ENCODE measurements at regions not wholly inside any gene's neighbourhood (a gene's known extent, or its start where the extent isn't known, plus 50 kb on each side); places are given as distances from the start of the nearest gene placed in this dataset.

DNA sequence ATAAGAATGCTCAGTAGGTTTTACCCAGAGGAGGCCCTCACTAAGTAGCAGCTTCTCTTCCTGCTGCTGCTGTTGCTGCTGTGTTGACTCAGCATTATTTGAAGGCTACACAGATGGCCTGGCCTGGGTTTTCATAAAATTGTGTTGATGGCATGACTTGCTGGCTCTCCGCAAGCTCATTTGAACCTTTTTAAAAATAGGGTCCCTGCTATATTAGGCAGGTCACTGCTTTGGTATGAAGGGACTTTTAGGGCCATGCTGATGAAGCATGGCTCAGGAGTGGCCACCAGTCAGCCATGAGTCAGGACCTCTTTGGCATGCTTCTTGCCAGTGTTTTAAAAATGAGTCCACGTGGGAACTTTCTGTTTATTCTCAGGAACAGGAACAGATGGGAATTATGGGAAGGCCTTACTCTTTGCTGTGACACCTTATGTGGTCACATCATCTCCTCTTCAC lies 128.7 kb downstream of the MID1IP1 start:
- DNase-seq = no peak
- Mint-ChIP-seq H3K9me3 (ENCODE audit: low read depth, unreplicated experiment) (no peaks in the 10 kb centered on the region), H3K4me3 (ENCODE audit: low read depth, unreplicated experiment) (no peak overlapping the region), H3K27ac (ENCODE audit: unreplicated experiment) (no peak overlapping the region), H3K36me3 (ENCODE audit: insufficient read depth, unreplicated experiment) (no peaks in the 10 kb centered on the region), H3K4me1 (ENCODE audit: low read depth, unreplicated experiment) (no peaks in the 10 kb centered on the region), H3K27me3 (ENCODE audit: unreplicated experiment) (no peaks in the 10 kb centered on the region)
- CTCF ChIA-PET = no interaction called here
- no TSS peak for BruUV-seq (replicated peaks)
- intact Hi-C loops (cut with micrococcal nuclease; ENCODE audit: unreplicated experiment) = no loop called here
- TF ChIP-seq, protein P1, sequence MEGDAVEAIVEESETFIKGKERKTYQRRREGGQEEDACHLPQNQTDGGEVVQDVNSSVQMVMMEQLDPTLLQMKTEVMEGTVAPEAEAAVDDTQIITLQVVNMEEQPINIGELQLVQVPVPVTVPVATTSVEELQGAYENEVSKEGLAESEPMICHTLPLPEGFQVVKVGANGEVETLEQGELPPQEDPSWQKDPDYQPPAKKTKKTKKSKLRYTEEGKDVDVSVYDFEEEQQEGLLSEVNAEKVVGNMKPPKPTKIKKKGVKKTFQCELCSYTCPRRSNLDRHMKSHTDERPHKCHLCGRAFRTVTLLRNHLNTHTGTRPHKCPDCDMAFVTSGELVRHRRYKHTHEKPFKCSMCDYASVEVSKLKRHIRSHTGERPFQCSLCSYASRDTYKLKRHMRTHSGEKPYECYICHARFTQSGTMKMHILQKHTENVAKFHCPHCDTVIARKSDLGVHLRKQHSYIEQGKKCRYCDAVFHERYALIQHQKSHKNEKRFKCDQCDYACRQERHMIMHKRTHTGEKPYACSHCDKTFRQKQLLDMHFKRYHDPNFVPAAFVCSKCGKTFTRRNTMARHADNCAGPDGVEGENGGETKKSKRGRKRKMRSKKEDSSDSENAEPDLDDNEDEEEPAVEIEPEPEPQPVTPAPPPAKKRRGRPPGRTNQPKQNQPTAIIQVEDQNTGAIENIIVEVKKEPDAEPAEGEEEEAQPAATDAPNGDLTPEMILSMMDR (IDR thresholded peaks at IDR 0.05; ENCODE audit: unreplicated experiment) = no peak

DNA sequence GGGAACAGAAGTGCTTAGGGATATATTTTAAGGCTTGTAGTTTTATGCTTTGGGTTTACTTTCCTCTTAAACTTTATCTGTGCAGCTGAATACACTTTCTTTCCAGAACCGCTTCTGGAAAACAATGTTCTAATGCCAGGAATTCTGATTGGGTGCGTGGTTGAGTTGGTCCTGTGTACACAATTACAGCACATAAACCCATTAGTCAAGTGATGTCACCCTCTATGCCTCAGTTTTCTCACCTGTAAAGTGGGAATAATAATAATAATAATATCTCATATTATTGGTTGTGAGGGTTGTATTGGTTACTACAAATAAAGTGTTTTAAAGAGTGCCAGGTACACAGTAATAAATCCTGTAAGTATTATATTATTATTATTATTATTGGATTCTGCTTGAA lies 129.2 kb downstream of the MID1IP1 start:
- H3K27me3 Mint-ChIP-seq (ENCODE audit: unreplicated experiment) = no peaks in the 10 kb centered on the region
- H3K27ac Mint-ChIP-seq (ENCODE audit: unreplicated experiment) = no peak overlapping the region
- H3K36me3 Mint-ChIP-seq (ENCODE audit: insufficient read depth, unreplicated experiment) = no peaks in the 10 kb centered on the region
- BruUV-seq (replicated peaks) = no TSS peak
- TF ChIP-seq, protein P1 (IDR thresholded peaks at IDR 0.05; ENCODE audit: unreplicated experiment) = no peak
- H3K4me1 Mint-ChIP-seq (ENCODE audit: low read depth, unreplicated experiment) = no peaks in the 10 kb centered on the region
- H3K9me3 Mint-ChIP-seq (ENCODE audit: low read depth, unreplicated experiment) = no peaks in the 10 kb centered on the region
- CTCF ChIA-PET = no interaction called here
- no peak overlapping the region for H3K4me3 Mint-ChIP-seq (ENCODE audit: low read depth, unreplicated experiment)
- intact Hi-C loops (cut with micrococcal nuclease; ENCODE audit: unreplicated experiment) = no loop called here
- DNase-seq = no peak

DNA sequence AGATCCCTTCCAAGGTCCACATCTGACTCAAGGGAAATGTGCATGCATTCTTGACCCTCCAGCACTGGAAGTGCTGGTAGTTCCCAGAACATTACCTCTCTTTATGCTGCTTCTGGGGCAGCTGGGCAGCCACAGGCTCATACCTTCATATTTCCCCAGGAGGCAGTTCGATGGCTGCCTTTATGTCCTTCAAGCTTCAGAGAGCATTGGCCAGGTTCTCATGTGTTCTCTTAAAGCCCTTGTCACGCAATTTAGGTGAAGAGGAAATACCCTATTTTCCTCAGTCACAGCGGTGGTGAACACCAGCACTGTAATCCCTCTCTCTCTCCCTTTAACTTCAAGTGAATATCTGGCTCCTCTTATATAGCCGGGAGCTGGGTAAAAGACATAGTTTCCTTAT lies 134.3 kb downstream of the MID1IP1 start:
- no TSS peak for BruUV-seq (replicated peaks)

DNA sequence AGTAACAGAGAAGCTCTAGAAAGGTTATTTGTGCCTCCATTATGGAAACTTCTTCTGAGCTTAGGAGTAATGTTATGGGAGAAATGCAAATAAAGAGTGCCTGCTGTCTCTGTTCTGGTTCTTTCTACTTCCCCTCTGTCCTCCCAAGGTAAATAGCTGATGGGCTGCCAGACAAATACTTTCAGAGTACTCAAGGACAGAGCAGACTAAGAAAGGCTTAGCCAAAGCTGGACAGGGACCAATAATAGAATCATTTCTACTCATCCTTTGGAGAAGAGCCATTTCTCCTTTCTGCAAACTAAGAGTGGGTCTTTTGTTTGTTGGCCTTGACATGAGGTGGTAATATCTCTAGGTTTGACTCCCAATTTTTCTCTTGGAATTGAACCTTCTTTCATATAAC lies 136.1 kb downstream of the MID1IP1 start:
- CTCF ChIA-PET = no interaction called here
- Mint-ChIP-seq H3K27ac (ENCODE audit: unreplicated experiment) (no peak overlapping the region), H3K4me1 (ENCODE audit: low read depth, unreplicated experiment) (no peaks in the 10 kb centered on the region), H3K36me3 (ENCODE audit: insufficient read depth, unreplicated experiment) (no peaks in the 10 kb centered on the region), H3K27me3 (ENCODE audit: unreplicated experiment) (no peaks in the 10 kb centered on the region), H3K4me3 (ENCODE audit: low read depth, unreplicated experiment) (no peak overlapping the region), H3K9me3 (ENCODE audit: low read depth, unreplicated experiment) (no peaks in the 10 kb centered on the region)
- no peak for DNase-seq
- intact Hi-C loops (cut with micrococcal nuclease; ENCODE audit: unreplicated experiment) = no loop called here
- TF ChIP-seq, protein P1 (IDR thresholded peaks at IDR 0.05; ENCODE audit: unreplicated experiment) = no peak
- no TSS peak for BruUV-seq (replicated peaks)

More for the DNA sequence above, 134.3 kb downstream of the MID1IP1 start:
- Mint-ChIP-seq H3K9me3 (ENCODE audit: low read depth, unreplicated experiment) (no peaks in the 10 kb centered on the region), H3K27me3 (ENCODE audit: unreplicated experiment) (no peaks in the 10 kb centered on the region), H3K27ac (ENCODE audit: unreplicated experiment) (no peak overlapping the region), H3K4me1 (ENCODE audit: low read depth, unreplicated experiment) (no peaks in the 10 kb centered on the region), H3K36me3 (ENCODE audit: insufficient read depth, unreplicated experiment) (no peaks in the 10 kb centered on the region), H3K4me3 (ENCODE audit: low read depth, unreplicated experiment) (no peak overlapping the region)
- intact Hi-C loops (cut with micrococcal nuclease; ENCODE audit: unreplicated experiment) = no loop called here
- CTCF ChIA-PET = no interaction called here
- TF ChIP-seq, protein P1 (IDR thresholded peaks at IDR 0.05; ENCODE audit: unreplicated experiment) = no peak
- no peak for DNase-seq

Data from Calu3 (cell line).